H1 (cell line): ENCODE measurements at regions not wholly inside any gene's neighbourhood (a gene's known extent, or its start where the extent isn't known, plus 50 kb on each side); places are given as distances from the start of the nearest gene placed in this dataset.

Source experiments
- EZH2 ChIP-seq: fragments of 200-600 bp; sonication (generic); IDR thresholded peaks from 2 replicates; pipeline ENCODE4 v1.7.1; 2012; ENCODE audit warnings: low read depth, mild to moderate bottlenecking, moderate library complexity, low read length, inconsistent platforms; ENCODE audit not compliant: severe bottlenecking
- SIRT6 ChIP-seq: IDR thresholded peaks from one replicate; pipeline ENCODE4 v1.7.1; 2012; ENCODE audit warnings: low read length, inconsistent platforms

DNA sequence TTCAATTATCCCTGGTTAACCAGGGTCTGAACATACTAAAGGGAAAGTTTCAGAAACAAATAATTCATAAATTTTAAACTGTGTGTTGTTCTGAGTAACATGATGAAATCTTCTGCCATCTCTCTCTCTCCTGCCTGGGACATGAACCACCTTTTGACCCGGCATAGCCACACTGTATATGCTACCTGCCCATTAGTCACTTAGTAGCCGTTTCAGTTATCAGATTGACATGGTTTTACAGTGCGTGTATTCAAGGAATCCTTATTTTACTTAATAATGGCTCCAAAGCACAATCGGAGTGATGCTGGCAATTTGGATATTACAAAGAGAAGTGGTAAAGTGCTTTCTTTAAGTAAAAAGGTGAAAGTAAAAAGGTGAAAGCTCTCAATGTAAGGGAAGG is 227.1 kb upstream of the CCDC179 start:
- TF ChIP-seq EZH2 (no peak), SIRT6 (no peak)
